Thyroid gland (tissue), 4 donors: ENCODE measurements at regions not wholly inside any gene's neighbourhood (a gene's known extent, or its start where the extent isn't known, plus 50 kb on each side); places are given as distances from the start of the nearest gene placed in this dataset.

Source experiments
- DNase-seq, 2 donors: peaks; one replicate each; pipeline ENCODE4 v3.0.0-alpha.2; 2019
- H3K27ac ChIP-seq, 3 donors: fragments of 200-600 bp; sonication (generic); 1 replicate in 2 of 3; 2 replicates in 1 of 3; pipeline ENCODE4 v1.5.1; 2016 to 2019; ENCODE audit warnings: mild to moderate bottlenecking in 1 of 3, moderate library complexity in 1 of 3
- H3K27me3 ChIP-seq: fragments of 200-600 bp; sonication (generic); one replicate; pipeline ENCODE4 v1.5.1; 2019
- H3K36me3 ChIP-seq, 2 donors: fragments of 200-600 bp; sonication (generic); one replicate each; pipeline ENCODE4 v1.5.1; 2016 to 2019
- H3K4me1 ChIP-seq, 2 donors: fragments of 200-600 bp; sonication (generic); one replicate each; pipeline ENCODE4 v1.5.1; 2017 to 2019
- H3K4me3 ChIP-seq, 3 donors: fragments of 200-600 bp; sonication (generic); replicated peaks in 1 of 3; 1 replicate in 2 of 3; 2 replicates in 1 of 3; pipeline ENCODE4 v1.5.1; 2016; ENCODE audit warnings: mild to moderate bottlenecking in 1 of 3
- H3K9me3 ChIP-seq: fragments of 200-600 bp; sonication (generic); one replicate; pipeline ENCODE4 v1.5.1; 2017
- CTCF ChIP-seq, 6 experiments: fragments of 200-600 bp in 3 of 6; fragments of 450-650 bp in 3 of 6; sonication (generic) in 3 of 6; IDR thresholded peaks; one replicate each; pipeline ENCODE4 v1.5.1; 2016 to 2019; ENCODE audit warnings: antibody characterized with exemption in 6 of 6, mild to moderate bottlenecking in 2 of 6, inconsistent platforms in 1 of 6, moderate library complexity in 1 of 6
- POLR2A ChIP-seq, 2 donors: fragments of 450-650 bp; IDR thresholded peaks; one replicate each; pipeline ENCODE4 v1.6.1; 2017; ENCODE audit warnings: antibody characterized with exemption in 2 of 2, mild to moderate bottlenecking in 2 of 2, moderate library complexity in 1 of 2
- WGBS, 2 donors: methylation state at CpG; one replicate each; pipeline ENCODE4 v1.1.5; 2017; 5-methylcytosine and 5-hydroxymethylcytosine counted together
- intact Hi-C: fragments of 100-400 bp; cut with DNase I; formaldehyde crosslinking; loops from one replicate; pipeline ENCODE4 v1.15.1; 2023

GRCh38 chr6:169989594-169989993, 238.2 kb downstream of the ERMARD start:
- Histone ChIP-seq H3K4me3 (no peak overlapping the region), H3K36me3 (no peaks in the 10 kb centered on the region), H3K27me3 (no peaks in the 10 kb centered on the region), H3K9me3 (no peaks in the 10 kb centered on the region), H3K4me1 (peaks cover 8 to 9% of the 10 kb centered on the region in 2 donors), H3K27ac (no peak overlapping the region)
- TF ChIP-seq CTCF (IDR thresholded peaks at IDR 0.05) (no peak), POLR2A (IDR thresholded peaks at IDR 0.05) (no peak)
- WGBS, 2 donors = 89 to 94% methylated on average over 8 of the region's 8 CpGs
- intact Hi-C loops = loop anchor here (10.0 kb wide), 1 partner anchor 165 kb away; no protein-coding TSS in a partner anchor
- no peak for DNase-seq

- Histone ChIP-seq H3K9me3 (no peaks in the 10 kb centered on the region), H3K4me1 (peaks cover 11 to 14% of the 10 kb centered on the region in 2 donors), H3K36me3 (no peaks in the 10 kb centered on the region), H3K27ac (no peak overlapping the region), H3K4me3 (no peak overlapping the region), H3K27me3 (no peaks in the 10 kb centered on the region)
- intact Hi-C loops = loop anchor here (10.0 kb wide), 1 partner anchor 166 kb away; no protein-coding TSS in a partner anchor
- no peak for DNase-seq
- 94 to 96% methylated on average over 23 to 25 of the region's 25 CpGs for WGBS, 2 donors
- TF ChIP-seq POLR2A (IDR thresholded peaks at IDR 0.05) (no peak), CTCF (IDR thresholded peaks at IDR 0.05) (no peak)
These were observed 237.5 kb downstream of the ERMARD start for GRCh38 chr6:169988769-169989550.

GRCh38 chr6:169986848-169987498, 235.6 kb downstream of the ERMARD start:
- 90 to 94% methylated on average over 20 to 31 of the region's 35 CpGs for WGBS, 2 donors
- no peak overlapping the region for H3K4me3 ChIP-seq
- no peaks in the 10 kb centered on the region for H3K27me3 ChIP-seq
- TF ChIP-seq CTCF (IDR thresholded peaks at IDR 0.05) (no peak), POLR2A (IDR thresholded peaks at IDR 0.05) (no peak)
- intact Hi-C loops = loop anchor here (10.0 kb wide), 1 partner anchor 168 kb away; no protein-coding TSS in a partner anchor
- peaks cover 11 to 21% of the 10 kb centered on the region in 2 donors for H3K4me1 ChIP-seq
- DNase-seq = no peak
- H3K27ac ChIP-seq = no peak overlapping the region
- H3K9me3 ChIP-seq = no peaks in the 10 kb centered on the region
- no peaks in the 10 kb centered on the region for H3K36me3 ChIP-seq

- H3K4me1 ChIP-seq = peaks cover 11 to 21% of the 10 kb centered on the region in 2 donors
- intact Hi-C loops = loop anchor here (10.0 kb wide), 1 partner anchor 168 kb away; no protein-coding TSS in a partner anchor
- no peak overlapping the region for H3K4me3 ChIP-seq
- WGBS, 2 donors = 84 to 92% methylated on average over 12 to 16 of the region's 30 CpGs
- no peak for DNase-seq
- no peak overlapping the region for H3K27ac ChIP-seq
- H3K36me3 ChIP-seq = no peaks in the 10 kb centered on the region
- H3K27me3 ChIP-seq = no peaks in the 10 kb centered on the region
- no peaks in the 10 kb centered on the region for H3K9me3 ChIP-seq
- no peak for TF ChIP-seq POLR2A (IDR thresholded peaks at IDR 0.05)
- no peak for TF ChIP-seq CTCF (IDR thresholded peaks at IDR 0.05)
These were observed 234.9 kb downstream of the ERMARD start for GRCh38 chr6:169986171-169986847.
